ENCODE measurements at regions not wholly inside any gene's neighbourhood (a gene's known extent, or its start where the extent isn't known, plus 50 kb on each side); places are given as distances from the start of the nearest gene placed in this dataset.

DNA sequence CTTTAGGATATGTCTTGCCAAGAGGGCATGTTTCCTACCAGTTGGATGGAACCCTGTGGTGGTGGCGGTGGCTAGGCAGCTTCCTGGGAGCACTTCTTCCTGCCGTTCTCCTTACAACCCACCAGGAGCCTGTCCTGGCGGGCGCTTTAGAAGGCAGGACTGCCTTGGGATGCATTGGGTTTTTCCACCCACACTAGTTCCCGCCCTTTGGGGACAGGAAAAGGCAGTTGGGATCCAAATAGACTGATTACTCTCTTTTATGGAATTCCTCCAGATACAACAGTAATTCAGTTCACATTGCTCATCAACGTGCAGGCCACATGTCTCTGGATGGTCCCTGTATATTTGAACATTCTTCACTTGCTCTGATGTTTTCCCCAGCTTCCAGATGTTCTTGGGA, 305.7 kb upstream of the SSTR1 start:
- DNase-seq = no peak

DNA sequence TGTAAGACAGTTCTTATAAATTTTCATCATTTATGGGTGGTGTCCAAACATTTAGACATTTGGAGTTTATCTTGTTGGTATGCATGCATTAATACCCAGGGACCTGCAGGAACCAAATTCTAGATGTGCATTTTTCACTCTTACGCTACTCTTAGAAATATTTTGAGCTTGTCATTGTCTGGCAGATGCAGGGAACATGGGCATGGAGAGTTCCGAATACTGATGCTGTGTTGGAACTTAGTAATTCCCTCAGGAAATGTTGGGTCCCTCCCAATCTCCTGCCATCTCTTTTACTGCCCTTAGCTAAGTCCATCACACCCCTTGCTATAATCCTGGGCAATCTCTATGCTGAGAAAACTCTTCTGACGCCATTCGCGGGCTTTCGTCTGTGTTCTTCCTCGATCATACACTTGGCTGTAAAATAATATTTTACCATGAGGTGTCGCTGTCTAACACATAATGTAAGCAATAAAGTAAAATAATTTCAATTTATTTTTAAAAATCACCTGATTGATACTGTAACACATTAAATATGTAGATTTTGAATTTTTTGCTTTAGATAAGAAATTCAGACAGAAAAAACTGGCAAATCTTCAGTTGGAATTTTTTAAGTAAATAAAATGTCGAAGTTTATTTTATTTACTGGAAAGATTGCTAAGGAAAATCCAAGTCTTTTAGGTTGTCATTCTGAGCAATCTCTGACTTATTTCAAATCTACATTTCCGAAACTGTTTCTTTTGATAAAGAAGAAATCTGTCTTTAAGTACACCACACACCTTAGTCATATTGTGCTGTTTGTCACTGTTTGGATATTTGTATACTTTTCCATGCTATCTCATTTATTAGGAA, 304.1 kb upstream of the SSTR1 start:
- DNase-seq = peak; percentile 46 to 85

DNA sequence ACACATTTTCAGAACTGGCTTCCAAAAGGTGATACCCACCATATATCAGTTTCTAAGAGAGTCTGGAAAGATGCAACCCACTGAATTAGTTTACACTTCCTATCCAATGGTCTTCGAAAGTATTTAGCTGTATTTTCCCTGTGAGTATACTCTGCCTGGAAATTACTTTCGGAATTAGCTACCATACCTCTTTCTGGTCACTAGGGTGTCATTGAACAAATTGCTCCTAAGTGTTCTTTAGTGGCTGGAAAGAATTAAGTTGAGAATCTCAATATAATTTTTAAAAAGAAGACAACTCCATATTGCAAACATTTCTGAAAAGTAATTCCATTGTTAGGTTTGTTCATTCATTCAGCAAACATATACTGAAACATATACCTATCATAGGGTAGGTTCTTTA, 283.1 kb upstream of the SSTR1 start:
- no peak for DNase-seq

DNA sequence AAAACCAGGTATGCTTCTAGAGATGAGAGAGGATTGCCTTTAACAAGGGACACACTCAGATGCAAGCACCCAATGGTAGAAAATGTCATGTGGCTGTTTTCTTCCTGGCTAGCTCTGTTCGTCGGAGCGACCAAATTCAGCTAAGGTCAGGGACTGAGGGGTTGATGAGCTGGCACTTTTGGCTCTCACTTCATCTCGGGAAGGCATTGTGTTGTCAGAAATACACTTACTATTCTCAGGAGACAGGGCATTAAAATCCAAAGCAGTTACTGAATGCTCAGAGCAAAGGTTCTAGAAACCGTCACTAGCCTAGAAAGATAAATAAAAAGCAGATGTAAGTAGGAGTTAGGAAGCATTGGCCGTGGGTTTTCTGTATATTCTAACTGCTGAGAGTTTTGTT, 275.7 kb upstream of the SSTR1 start:
- no peak for DNase-seq

DNA sequence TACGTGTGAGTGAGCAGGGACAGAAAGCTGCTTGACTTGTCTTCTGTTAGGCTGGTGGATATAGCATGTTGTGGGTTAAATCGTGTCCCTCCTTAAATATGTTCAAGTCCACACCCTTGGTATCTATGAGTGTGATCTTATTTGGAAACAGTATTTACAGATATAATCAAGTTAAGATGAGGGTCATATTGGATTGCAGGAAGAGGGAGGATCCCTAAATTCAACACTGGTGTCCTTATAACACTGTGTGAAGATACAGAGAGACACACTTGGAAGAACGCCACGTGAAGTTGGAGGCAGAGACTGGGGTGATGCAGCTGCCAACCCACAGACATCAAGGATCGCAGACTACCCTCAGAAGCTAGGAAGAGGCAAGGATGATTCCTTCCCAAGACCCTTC, 275.2 kb upstream of the SSTR1 start:
- DNase-seq = peak; percentile 0 to 16

DNA sequence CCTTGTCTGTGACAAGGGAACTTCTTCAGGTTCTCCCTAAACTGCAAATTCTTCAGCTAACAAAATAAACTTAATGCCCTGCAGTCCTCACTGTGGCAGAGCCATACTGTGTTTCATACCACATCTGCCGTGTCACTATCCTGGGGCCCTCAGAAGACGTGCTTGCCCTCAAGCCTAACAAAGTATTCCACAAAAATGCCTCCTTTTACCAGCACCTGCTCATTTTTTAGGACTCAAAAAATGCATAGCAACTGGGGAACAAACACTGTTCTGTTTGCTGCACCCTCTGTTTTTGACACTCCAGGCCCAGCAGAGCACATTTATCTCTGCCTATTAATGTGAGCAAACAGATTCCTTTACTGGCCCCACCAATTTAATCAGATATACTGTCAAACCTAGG, 270.7 kb upstream of the SSTR1 start:
- DNase-seq = no peak

DNA sequence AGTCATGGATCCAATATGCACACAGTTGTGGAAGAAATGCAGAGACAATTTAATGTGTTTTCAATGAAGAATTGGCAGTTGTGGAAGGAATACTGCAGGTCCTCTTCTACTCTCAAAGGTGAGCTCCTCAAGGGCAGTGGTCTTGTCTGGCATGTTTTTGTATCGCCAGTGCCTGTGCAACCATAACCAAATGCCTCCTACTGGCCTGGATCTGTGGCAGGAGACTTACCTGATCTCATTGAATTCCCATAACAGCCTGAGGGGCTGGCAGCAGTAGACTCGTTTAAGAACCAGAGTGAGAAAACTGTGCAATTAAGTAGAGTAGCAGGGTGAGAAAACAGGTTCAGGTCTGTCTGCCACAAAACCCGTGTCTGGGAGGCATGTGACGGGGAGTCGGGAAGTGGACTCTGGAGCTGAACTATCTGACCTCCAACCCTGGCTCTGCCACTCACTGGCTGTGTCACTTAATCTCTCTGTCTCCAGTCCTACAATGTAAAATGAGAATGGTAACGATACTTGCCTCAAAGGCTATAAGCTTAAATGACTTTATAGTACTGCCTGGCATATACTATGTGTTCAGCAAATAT, 268.2 kb upstream of the SSTR1 start:
- no peak for DNase-seq

DNA sequence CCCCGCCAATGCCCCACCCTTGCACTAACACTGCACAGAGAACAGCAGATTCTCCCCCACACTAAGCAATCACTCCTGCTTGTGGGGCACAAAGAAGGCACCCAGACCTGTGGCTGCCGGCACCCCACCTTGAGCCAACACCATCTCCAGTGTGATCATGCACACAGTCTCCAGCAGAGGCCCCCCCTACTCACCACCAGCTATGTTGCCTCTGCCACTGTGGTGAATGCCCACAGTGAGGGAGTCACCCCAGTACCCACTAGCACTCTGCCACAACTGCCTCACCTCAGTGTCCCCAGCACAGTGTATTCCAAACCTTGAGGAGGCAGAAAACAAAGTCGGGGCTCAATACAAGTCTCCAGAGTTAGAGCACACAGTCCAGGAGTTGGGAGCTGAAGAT, 261.7 kb upstream of the SSTR1 start:
- DNase-seq = no peak

DNA sequence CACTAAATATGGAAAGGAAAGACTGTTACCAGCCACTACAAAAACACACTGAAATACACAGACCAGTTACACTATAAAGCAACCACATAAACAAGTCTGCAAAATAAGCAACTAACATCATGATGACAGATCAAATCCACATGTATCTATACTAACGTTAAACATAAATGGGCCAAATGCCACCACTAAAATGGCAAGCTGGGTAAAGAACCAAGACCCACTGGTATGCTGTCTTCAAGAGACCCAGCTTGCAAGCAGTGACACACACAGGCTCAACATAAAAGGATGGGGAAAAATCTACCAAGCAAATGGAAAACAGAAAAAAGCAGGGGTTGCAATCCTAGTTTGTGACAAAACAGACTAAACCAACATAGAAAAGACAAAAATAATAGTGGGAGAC, 260.9 kb upstream of the SSTR1 start:
- DNase-seq = no peak

DNA sequence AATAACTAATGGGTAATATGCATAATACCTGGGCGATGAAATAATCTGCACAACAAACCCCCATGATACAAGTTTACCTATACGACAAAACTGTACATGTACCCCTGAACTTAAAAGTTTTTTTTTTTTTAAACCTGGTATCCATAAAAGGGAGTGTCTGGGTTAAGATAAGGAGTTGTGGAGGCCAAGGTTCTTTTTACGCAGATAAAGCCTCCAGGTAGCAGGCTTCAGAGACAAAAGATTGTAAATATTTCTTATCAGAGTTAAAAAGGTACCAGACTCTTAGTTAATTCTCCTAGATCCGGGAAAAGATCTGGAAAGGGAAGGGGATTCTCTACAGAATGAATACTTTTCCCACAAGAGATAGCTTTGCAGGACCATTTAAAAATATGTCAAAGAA, 259.4 kb upstream of the SSTR1 start:
- no peak for DNase-seq

DNA sequence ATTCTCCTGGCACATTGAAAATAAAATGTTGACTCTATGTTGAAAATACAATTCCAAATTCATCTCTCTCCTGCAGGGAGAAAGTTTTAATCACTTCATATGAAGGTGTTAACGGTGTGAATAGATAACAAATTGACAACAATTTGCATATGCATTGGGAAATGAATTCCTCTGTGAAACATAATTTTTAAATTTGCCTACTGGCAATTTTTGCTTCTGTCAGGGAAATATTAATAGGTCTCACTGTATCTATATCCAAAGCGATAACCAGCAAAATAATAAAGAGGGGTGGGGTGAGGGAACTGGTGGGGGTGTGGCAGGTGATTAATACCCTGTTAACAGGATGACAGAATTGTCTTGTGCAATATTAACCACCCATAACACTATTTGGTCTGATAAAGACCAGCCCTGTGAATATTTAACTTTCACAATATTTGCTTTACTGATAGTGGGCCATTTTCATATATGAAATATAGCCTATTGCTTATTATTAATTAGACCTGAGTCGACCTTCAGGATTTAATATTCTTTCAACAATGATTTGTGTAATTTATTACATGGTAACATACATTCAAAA, 239.0 kb upstream of the SSTR1 start:
- DNase-seq = no peak

DNA sequence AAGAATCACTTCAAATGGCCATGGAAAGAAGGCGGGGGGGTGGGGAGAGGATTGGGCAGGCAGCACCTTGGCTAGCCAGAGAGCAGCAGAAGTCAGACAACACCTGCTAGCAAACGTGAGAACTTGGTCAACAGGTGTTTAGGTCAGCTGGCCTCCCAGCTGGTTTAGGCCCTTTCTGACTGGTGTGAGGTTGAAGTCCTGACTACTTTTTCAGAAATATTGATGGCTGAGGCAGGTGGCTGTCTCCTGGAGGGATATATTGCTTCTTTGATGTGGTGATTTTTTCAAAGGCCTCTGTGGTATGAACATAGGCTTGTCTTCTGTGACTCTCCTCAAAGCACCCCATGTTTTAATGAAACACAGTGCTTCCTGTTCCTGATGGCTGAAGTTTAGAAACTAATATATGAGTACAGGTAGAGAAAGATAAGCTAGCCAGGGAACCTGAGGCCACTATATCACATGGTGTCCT, 238.2 kb upstream of the SSTR1 start:
- DNase-seq = no peak

DNA sequence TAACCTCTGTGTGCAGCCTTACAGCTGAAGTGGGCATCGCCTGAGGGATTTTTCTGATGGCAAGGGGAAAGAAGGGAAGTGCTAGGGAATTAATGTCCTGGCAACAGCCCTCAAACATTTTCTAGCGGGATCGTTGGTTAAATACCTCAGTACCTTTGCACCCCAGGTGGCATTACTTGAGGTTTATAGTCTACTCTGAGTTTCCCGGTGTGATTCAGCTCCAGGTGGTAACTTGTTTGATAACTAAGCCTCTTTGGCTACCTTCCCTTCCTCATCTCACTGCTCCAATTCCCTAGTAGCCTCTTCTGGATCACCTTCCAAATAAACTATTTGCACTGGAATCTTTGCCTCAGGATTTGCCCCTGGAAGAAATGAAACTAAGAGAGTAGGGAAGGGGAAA, 237.0 kb upstream of the SSTR1 start:
- no peak for DNase-seq

DNA sequence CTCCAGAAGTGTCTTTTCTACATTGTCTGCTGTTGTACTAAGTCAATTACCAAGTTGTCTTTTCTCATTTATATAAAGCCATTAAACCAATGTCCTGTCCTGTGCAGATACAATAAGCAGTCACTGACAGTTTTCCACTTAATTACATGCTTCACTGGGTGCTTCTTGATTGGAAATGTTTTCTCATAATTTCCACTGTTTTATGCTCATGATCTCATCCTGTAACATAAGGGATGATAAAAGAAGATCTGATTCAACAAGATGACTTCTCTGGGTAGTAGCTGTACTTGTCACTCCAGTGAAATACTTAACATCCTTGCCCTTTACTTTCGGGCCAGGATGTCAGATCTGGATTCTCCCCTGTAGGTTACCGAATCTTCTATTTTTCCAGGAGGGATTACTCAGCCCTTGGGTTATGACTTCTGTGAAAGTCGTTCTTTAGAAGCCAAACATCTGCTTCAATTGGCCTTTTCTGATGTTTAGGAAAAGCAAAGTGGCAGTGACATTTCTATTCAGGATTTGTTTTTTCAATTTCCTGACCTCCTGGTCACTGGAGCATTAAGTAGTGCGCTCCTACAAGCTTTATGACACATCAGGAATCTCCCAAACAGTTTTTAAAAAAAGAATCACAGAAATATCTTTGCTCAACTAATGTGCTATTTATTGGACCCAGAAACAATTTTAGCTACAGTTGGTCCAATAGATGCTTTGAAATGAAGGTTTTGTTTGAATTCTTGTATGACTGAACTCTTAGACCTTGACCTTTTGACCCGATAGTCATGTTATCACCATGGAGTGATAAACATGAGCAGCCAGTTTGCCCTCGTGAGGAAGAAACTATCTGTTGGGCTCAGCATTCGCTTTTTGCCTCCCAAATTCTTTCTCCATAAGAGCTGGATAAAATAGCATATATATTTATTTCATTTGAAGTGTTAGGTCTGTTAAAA, 234.5 kb upstream of the SSTR1 start:
- no peak for DNase-seq

DNA sequence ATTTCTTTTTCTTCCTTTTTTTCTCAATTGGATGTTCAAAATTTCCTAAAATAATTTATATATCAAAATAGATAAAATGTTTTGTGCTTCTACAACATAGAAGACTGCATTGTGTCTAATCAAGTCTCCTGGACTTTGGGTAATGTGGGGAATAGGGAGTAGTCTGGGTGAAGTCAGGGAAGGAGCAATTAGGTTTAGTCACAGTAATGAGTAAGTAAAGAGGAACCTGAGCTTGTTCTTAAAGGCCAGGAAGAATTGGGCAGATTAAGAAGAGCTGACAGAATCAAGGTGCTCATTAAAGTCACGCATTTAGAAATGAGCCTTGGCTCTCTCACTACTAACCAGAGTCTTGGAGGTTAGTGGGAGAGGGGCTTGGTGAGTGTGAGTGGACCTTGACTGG, 233.3 kb upstream of the SSTR1 start:
- DNase-seq = no peak

DNA sequence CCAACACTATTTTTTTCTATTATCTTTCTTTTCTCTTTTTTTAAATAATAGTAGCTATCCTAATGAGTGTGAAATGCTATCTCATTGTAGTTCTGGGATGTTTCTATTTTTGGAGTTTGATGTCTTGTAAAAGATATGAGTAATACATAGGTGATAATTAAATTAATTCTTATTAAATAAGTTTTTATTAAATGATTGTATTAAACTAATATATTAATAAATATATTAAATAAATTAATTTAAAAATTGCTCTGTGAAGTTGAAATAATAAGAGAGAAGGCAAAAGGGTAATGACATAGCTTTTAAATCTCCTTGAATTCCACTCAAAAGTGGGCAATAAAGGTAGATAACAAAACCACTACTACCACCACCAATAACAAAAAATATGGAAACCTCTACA, 230.2 kb upstream of the SSTR1 start:
- DNase-seq = no peak

DNA sequence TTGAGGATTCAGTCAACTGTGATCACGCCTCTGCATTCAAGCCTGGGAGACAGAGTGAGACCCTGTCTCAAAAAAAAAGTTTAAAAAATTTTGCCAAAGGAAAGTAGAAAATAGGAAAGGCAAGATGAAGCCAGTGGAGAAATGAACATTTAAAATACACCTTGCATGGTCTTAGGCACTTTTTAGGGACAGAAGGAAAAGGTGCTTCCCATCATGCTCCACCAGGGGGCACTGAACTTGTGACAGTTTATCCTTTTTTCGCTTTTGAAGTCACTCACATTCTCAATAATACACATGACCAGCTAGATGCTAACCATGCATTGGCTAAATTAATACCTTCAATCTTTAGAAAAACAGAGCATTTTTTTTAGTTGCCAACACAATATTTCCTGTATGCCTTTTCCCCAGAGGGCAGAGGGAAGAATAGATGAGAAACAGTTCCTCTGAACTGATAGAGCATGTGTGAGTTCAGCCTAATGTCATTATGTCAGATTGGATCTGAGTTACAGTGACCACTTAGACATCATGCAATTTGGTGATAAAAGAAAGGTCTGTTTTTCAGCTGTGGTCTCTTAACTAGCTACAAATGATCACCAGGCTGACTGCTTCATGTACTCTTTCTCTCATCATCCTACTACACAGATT, 221.8 kb upstream of the SSTR1 start:
- peak; percentile 17 to 73 for DNase-seq

DNA sequence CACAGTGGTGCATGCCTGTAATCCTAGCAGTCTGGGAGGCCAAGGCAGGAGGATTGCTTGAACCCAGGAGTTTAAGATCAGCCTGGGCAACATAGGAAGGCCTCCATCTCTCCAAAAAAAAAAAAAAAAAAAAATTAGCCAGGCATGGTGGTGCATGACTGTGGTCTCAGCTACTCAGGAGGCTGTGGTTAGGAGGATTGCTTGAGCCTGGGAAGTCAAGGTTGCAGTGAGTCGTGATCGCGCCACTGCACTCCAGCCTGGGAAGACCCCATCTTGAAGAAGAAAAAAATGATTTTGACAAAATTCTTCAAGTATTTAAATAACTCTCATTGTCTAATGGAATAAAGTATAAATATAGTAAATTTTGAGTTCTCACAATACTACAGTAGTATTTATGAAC, 219.2 kb upstream of the SSTR1 start:
- no peak for DNase-seq

DNA sequence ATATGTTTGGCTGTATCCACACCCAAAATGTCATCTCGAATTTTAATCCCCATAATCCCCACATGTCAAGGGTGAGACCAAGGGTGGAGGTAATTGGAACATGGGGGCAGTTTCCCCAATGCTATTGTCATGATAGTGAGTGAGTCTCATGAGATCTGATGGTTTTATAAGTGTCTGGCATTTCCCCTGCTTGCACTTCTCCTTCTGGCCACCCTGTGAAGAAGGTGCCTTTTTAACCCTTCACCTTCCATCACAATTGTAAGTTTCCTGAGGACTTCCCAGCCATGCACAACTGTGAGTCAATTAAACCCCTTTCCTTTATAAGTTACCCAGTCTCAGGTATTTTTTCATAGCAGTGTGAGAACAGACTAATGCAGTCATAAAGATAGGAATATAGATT, 216.7 kb upstream of the SSTR1 start:
- DNase-seq = no peak

DNA sequence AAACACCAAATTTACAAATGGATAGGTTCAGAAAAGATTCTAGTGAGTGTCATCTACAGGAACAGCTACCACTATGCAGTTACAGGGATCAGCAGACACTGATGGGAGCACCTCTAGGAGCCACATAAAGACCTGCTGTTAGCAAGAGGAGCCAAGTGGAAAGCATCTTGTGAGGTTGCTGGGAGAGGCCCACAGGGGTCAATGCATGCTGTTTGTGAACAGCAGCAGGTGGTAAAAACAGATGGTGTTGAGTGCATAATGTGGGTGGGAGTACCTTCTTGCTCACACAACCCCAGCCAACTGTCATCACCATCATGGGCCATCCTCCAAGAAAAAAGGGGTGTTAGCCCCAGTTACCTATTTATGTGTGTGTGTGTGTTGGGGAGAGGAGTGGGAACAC, 215.2 kb upstream of the SSTR1 start:
- peak; percentile 4 to 69 for DNase-seq

DNA sequence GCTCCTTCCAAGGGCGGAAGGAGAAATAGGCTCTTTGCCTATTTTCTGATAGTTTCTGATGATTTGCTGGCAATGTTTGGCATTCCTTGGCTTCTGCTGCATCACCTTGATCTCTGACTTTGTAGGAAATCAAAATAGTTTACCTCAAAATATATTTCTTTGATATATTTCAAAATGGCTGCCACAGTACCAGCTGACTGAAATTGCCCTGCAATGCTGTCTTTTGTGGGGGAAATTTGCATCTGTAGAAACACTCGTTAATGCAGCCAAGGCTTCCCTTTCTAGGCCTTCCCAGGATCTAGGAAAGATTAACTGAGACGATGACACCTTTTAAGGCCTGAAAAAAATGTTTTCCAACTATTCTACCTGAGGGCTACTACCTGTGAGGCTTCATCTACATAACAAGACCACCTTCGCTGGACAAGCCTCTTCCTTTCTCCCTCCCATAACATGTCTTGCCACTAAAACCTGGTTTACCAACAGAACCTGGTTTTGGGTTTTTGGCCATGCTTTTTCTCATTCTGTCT, 212.8 kb upstream of the SSTR1 start:
- DNase-seq = no peak

DNA sequence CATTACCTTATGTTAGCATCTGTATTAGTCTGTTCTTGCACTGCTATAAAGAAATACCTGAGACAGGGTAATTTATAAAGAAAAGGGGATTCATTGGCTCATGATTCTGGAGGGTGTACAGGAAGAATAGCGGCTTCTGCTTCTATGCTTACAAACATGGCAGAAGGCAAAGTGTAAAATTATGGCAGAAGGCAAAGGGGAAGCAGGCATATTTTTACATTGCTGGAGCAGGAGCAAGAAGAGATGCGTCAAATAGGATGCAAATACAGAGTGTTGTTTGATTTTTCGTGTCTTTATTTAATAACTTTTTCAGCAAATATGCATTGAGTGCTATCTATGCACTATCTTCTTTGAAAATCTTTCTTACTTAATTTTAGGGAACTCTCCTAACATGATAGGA, 210.7 kb upstream of the SSTR1 start:
- DNase-seq = no peak

Data from NCI-H446 (cell line).